NCI-H2227 (cell line): ENCODE measurements at regions not wholly inside any gene's neighbourhood (a gene's known extent, or its start where the extent isn't known, plus 50 kb on each side); places are given as distances from the start of the nearest gene placed in this dataset.

ENCODE experiments used
- DNase-seq: peaks from one replicate; lab custom pipeline; 2025; ENCODE audit not compliant: unreplicated experiment; lab: John Stamatoyannopoulos, UW

DNA sequence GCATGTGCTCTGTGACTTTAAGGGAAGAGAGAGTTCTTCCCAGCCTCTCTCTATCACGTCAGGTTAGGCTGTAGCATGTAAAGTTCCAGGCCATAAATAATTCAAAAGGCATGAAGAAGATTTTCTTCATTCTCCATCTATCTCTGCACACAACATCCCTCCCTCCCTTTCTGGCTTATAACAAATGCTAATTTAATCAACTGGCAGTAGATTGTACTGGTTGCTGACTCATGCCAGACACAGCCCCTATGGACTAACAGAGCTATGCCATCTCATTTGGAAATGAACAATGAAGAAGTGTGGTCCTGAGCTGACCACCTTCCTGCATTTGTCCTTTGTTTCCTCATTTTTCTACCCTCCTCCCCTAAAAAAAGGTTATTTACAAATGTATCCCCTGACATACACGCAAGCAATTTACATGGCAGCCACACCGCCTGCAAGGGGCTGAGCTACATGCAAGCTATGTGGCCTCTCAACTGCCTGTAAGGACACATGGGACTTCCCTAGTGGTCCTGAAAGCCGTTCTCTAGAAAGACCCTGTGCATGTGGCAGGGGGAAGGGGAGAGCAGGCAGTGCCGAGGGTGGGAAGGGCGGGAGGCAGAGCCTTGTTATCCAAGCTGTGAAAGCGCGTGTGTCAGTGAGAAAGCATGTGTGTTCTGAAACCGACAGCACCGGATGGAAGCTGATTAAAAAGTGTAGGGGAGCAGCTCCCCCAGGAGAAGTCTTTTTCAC lies 90.9 kb upstream of the KLF7 start:
- DNase-seq = no peak

- DNase-seq = no peak
Measured at GRCh38 chr2:207257251-207258250, 91.8 kb upstream of the KLF7 start.

DNA sequence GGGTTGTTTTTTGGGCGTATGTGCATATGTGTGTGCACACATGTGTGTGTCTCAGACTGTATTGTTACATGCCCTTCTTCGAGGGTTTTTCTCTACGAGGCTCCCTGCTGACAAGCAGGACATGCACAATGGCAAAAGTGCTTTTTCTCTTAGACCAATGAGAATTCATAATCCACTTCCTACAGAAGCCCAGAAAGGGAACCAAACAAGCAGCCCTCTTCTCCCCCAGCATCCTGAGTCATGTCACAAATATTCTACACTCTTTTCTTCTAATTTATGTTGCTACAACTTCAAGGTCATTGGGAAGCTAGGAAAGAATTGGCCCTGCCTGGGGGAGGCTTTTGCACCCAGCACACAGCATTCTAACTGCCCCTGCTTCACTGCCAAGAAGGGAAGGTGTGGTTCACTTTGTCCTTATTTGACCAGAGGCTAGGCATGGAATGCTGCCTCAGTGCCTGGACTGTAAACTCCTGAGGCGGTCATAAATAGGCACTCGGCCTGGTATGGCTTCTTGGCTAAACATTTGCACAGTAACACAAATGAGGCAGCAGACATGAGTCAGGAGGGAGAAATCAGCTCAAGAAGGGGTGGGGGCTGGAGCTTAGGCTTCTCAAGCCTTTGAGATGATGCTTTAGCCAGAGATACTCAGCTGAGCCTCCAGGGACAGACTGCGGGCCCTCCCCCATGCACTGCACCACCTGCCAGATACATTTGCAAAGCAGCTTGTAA lies 92.7 kb upstream of the KLF7 start:
- peak; percentile 38 for DNase-seq

GRCh38 chr2:207260021-207260420 lies 94.3 kb upstream of the KLF7 start:
- DNase-seq = no peak

- no peak for DNase-seq
Measured at GRCh38 chr2:207260947-207261346, 95.2 kb upstream of the KLF7 start.

- no peak for DNase-seq
Measured at GRCh38 chr2:207264310-207264709, 98.6 kb upstream of the KLF7 start.

DNA sequence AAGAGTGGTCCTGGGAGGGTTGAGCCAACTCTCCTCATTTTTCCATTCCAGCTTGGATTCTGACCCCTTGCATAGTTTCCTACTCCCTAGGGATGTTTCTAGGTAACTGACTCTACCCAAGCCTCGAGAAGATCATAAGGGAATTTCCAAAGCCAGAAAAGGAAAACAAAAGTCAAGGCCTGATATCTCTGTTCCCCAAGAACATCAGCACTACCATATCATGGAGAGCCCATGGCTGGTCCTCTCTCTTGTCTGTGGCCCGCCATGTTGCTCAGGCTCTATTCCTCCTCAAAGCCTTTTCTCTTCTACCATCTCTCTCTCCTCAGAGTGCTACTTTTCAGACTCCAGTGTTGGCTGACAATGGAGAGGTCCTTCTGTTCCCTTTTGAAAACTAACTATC lies 99.6 kb upstream of the KLF7 start:
- no peak for DNase-seq

DNA sequence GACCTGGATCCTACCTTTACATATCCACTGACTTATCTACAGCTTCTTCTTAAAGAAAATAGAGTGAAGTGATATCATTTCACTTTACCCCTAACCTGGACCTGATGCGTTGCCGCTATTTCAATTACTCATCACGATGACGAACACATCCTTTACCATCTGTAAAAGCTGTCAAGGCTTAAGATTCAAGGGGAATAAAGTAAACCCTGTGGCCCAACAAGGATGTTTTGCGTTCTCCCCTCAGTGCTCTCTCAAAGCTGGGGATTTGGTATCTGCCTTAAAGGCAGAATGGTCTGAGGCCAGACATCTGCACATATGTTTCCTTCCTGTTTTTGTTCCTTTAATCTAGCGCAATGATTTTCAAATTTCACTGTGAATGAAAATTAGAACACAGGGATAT lies 100.1 kb upstream of the KLF7 start:
- DNase-seq = no peak

- no peak for DNase-seq
Measured at GRCh38 chr2:207266648-207267047, 100.9 kb upstream of the KLF7 start.

GRCh38 chr2:207269038-207269437 lies 103.3 kb upstream of the KLF7 start:
- no peak for DNase-seq

DNA sequence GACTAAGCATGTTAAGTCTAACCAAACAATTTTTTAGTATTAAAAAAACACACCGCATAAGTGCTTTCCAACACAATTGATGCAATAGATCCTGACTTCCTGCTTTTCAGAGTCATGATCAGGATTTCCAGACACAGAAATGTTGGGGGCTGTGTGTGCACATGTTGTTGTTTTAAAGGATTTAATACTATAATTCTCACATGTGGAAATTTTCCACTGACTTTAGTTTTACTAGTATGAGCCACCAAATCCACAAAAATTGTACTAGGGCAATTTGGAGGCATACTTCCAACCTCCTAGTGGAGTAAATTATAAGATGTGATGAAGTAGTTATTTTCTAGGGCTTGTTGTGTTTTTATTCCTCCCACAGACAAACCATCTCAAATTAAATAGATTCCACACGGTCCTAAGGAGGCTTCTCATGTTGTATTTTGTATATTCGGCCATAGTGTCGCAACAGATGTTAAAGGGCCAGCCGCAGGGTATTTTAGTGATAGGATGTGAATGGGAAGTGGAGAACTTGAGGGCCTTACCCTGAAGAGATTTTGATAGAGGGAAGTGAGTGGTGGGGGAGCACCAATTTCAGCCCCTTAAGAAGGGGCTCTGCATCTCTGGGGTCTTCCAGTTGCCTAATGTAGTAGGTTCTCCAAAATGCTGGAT lies 108.9 kb upstream of the KLF7 start:
- no peak for DNase-seq

GRCh38 chr2:207275779-207276178 lies 110.0 kb upstream of the KLF7 start:
- DNase-seq = no peak

DNA sequence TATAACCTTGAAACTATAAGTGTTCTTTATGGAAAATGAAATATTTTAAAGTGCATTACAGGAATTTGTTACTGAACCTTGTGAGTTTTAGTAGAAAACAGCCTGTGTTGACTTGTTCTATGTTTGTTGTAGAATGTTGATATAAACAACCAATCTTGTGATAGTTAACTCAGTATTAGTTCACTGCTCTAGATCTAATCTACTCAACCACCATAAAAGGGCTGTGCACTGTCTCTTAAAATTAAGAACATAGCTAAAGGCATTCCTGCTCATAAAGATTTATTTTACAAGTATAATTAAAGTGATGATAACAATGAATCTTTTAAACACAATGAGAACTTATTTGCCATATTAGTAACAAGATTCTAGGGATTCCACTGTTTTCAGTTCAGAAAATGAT lies 110.5 kb upstream of the KLF7 start:
- DNase-seq = no peak

DNA sequence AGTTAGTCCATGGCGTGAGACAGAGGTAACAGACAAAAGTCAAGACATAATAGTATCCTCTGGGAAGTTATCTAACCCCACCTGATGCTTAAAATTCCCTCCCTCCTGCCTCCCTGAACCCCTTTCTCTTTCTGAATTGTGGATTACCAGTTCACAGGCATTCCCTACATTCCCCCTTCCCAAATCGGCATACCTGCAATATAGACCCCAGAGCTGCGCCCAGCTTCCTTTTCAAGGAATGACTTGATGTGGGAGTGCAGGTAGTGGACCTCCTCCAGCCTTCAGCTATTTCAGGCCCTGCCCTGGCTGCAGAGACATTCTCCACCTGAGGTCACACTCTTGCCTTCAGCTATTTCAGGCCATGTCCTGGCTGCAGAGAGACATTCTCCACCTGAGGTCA lies 111.1 kb upstream of the KLF7 start:
- no peak for DNase-seq

GRCh38 chr2:207279520-207279919 lies 113.8 kb upstream of the KLF7 start:
- DNase-seq = no peak

GRCh38 chr2:207281436-207281835 lies 115.7 kb upstream of the KLF7 start:
- no peak for DNase-seq

DNA sequence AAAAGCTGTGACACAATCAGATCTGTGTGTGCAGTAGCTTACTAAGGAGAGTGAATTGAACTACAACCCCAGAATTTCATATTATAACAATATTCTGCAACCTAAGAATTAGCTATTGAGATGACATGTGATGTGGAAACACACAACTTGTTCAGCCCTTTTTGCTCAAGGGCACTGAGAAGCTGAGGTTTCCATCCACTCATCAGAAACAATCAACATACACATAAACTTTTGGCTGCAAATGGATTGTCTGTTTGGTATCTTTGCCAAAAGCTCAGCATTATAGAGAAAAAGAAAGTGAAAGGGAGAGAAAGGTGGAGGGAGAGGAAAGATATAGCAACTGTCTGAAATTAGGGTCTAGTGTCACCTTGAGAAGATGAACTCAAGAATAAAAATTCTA lies 117.2 kb upstream of the KLF7 start:
- DNase-seq = no peak

- peak; percentile 31 for DNase-seq
Measured at GRCh38 chr2:207283356-207283755, 117.6 kb upstream of the KLF7 start.

GRCh38 chr2:207284556-207285472 lies 119.1 kb upstream of the KLF7 start:
- DNase-seq = peak; percentile 57

DNA sequence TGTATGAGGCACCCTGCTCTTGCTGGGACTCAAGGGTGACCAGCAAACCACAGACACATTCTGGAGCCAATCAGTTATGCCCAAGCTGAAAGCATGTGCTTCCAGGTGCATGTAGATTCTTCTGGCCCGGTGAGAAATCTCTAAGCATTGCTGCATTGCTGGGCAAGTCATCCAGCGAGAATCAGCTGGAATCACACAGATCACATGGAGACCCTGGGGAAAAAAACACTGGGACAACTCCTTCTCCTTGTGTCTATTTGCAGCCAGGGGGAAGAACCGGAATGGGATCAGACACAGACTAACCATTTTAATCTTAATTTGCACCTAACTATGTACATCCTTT lies 119.7 kb upstream of the KLF7 start:
- peak; percentile 36 for DNase-seq
